RCC 7860 (cell line): ENCODE measurements at regions not wholly inside any gene's neighbourhood (a gene's known extent, or its start where the extent isn't known, plus 50 kb on each side); places are given as distances from the start of the nearest gene placed in this dataset.

ENCODE experiments used
- DNase-seq: peaks from one replicate; pipeline ENCODE4 v3.0.0-alpha.2; 2015; ENCODE audit warnings: low spot score
- FAIRE-seq: peaks from 2 replicates; lab custom pipeline; 2012; peaks lifted over from hg19 to GRCh38; lab: Jason Lieb, UNC

DNA sequence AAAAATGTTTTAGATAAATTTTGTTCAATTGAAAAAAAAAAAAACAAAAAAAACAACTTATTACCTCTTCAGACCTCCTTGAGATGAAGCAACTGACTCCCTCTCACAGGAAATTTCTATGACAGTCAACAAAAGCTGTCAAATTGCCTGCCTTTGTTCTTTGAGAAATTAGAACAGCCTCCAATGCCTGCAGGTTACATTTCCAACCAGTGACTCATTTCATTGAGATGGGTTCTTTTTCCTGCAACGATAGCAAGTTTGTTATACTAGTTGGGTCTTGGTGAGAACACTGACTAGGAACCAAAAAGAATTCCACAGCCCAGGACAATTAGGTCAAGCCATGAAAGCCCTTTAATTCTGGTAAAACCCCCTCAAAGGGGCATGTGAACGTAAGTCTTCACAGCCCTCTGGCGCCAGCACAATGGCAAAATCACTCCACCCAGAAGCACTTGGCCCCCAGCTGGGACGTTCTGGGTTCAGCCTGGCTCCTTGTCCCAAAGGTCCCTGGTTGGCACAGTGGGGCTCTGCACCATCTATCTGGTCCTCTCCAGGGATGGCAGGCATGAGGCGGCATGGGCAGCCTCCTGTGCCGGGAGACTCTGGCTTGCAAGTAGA, 87.0 kb downstream of the SPP2 start:
- DNase-seq (peak; percentile 86), FAIRE-seq (peak; percentile 94)

DNA sequence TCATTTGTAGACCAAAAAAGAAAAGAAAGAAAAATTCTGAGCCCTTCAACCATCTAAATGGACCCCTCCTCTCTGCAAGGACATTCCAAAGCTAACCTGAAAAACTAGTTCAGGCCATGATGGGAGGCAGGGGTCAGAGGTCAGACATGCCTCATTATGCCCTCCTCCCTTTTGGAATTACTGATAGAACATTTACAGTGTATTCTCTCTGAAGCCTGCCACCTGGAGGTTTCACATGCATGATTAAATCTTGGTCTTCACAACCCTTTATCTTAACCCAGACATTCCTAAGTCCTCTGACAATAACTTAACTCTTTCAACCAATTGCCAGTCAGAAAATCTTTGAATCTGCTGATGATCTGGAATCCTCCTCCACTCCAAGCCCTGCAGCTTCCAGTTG, 86.0 kb downstream of the SPP2 start:
- peak; percentile 95 for DNase-seq
- peak; percentile 99 for FAIRE-seq

DNA sequence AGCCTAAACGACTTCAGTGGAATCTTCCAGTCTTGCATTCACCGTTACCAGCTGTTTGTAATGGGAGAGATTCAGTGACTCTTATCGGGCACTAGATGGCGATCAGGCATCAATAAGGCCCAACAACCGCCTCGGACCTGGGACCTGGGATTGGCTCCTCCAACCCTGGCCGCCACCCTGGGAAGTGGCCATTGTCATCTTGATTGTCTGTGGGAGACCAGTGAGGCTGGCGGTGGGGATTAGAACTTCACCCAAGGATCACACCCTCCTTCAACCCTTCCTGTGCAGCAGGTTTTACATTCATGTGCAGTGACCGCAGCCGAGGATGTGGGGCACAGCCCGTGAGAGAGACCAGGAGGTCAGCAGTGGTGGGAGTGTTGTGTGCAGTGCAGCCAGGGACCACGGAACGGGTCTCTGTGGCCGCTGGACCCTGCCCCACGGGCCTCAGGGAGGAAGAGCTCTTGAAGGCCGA, 85.3 kb downstream of the SPP2 start:
- DNase-seq (peak; percentile 97), FAIRE-seq (peak; percentile 97)

DNA sequence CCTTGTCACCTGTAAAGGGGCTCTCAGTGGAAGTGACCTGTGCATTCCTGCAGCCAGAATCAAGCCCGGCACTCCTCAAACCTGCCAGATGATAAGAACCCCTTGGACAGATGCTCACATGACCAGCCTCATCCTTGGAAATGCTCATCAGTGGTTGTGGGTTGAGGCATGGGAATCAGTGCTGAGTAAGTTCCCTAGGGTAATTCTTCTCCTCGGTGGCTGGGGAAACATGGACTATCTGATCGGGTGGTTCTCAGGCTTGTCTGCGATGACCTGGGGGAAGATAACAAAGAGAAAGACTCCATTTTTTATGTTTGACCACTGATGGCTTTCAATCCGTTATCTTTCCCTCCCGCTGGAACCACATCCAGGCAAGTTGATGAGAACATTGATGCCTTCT, 84.0 kb downstream of the SPP2 start:
- DNase-seq = no peak
- FAIRE-seq = no peak

DNA sequence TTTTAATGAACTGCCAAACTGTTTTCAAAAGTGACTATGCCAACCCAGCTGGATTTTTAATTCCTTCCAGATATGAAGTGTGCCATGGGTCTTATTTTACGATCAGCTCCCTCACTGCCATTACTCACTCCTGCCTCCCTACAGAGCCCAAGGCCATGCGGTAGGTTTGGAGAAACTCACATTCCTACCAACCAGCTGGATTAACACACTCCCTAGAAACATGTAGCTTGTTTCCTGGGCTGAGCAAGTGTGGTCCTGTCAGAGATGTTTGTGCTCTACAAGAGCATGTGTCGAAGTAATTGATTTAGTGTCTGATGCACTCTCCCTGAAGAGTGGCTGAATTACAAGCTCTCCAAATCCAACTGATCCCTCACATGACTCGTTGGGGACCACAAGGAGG, 82.5 kb downstream of the SPP2 start:
- FAIRE-seq (no peak), DNase-seq (no peak)

DNA sequence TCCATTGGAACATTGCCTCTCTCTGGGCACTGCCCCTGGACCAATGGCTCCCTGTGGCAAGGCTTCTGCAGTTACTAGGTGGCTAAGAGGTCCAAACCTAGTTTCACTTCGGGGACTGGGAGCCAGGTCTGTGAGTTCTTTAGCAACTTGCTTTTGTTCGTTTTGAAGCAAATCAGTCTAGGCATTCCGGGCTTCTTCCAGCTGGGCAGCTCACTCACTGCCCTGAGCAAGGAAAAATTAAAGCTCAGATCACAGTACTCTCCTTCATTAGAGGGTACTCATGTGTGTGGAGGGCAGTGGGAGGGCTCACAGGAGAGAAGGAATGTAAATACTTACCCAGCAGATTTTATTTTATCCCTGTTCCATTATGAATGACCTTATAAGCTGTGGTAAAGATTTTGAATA, 80.3 kb downstream of the SPP2 start:
- FAIRE-seq = no peak
- no peak for DNase-seq

DNA sequence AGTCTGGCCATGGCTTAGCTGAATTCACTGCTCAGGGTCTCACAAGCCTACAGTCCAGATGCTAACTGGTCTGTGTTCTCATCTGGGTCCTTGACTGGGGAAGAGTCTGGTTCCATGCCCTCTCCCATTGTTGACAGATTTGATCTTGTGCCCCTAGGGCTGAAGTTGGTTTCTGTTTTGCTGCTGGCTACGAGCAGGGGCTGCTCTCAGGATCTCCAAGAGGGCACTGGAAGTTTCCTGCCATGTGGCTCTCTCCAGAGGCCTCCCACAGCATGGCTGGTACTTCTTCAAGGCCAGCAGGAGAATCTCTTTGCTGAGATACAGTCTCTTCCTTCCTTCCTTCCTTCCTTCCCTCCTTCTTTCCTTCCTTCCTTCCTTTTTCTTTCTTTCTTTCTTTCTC, 78.1 kb downstream of the SPP2 start:
- FAIRE-seq (no peak), DNase-seq (no peak)
